ENCODE measurements at regions not wholly inside any gene's neighbourhood (a gene's known extent, or its start where the extent isn't known, plus 50 kb on each side); places are given as distances from the start of the nearest gene placed in this dataset.

GRCh38 chr2:192254444-192254843 is 59.7 kb upstream of the TMEFF2 start:
- H3K36me3 ChIP-seq (ENCODE audit: control insufficient read depth in 2 of 2, insufficient read depth in 1 of 2, low read length in 2 of 2), result no peaks in the 10 kb centered on the region
- CTCF ChIA-PET, result interaction anchor here (0.5 kb wide), 1 partner anchor 698 kb away, joined by 3 read pairs; no protein-coding TSS in a partner anchor
- no peaks in the 10 kb centered on the region for H3K9me3 ChIP-seq (ENCODE audit: control insufficient read depth, insufficient read depth, low read depth, low read length)
- no peak for TF ChIP-seq PBX3 (CRISPR knock-in tag; IDR thresholded peaks at IDR 0.05)
- TF ChIP-seq YY1 (tag by site-specific recombination; IDR thresholded peaks at IDR 0.05), result no peak
- TF ChIP-seq ZNF529 (tag by site-specific recombination; IDR thresholded peaks at IDR 0.05; ENCODE audit: insufficient replicate concordance), result no peak
- no peak for TF ChIP-seq PRDM10 (tag by site-specific recombination; IDR thresholded peaks at IDR 0.05)
- TF ChIP-seq KLF7 (tag by site-specific recombination; IDR thresholded peaks at IDR 0.05; ENCODE audit: borderline replicate concordance), result no peak
- no peak for TF ChIP-seq ZNF623 (tag by site-specific recombination; IDR thresholded peaks at IDR 0.05)
- TF ChIP-seq ZNF558 (tag by site-specific recombination; IDR thresholded peaks at IDR 0.05), result no peak
- TF ChIP-seq ZNF26 (tag by site-specific recombination; IDR thresholded peaks at IDR 0.05), result no peak
- no peaks in the 10 kb centered on the region for H3K4me1 ChIP-seq (ENCODE audit: control insufficient read depth, insufficient read depth, low read length)
- no peak overlapping the region for H3K27ac ChIP-seq (ENCODE audit: extremely low read depth, low read depth, low read length)
- POLR2A ChIA-PET, result no interaction called here
- H3K4me3 ChIP-seq (ENCODE audit: low read depth, low read length), result no peak overlapping the region

GRCh38 chr2:192253692-192254091 is 59.0 kb upstream of the TMEFF2 start:
- Histone ChIP-seq H3K9me3 (ENCODE audit: control insufficient read depth, insufficient read depth, low read depth, low read length) (no peaks in the 10 kb centered on the region), H3K27ac (ENCODE audit: extremely low read depth, low read depth, low read length) (no peak overlapping the region), H3K4me1 (ENCODE audit: control insufficient read depth, insufficient read depth, low read length) (no peaks in the 10 kb centered on the region), H3K4me3 (ENCODE audit: low read depth, low read length) (no peak overlapping the region), H3K36me3 (ENCODE audit: control insufficient read depth in 2 of 2, insufficient read depth in 1 of 2, low read length in 2 of 2) (no peaks in the 10 kb centered on the region)
- ChIA-PET CTCF (no interaction called here), POLR2A (no interaction called here)
- no peak for TF ChIP-seq ZNF692 (tag by site-specific recombination; IDR thresholded peaks at IDR 0.05)
- TF ChIP-seq ATF2 (tag by site-specific recombination; IDR thresholded peaks at IDR 0.05; ENCODE audit: low read depth), result peak; percentile 71
- no peak for TF ChIP-seq SP3 (tag by site-specific recombination; IDR thresholded peaks at IDR 0.05)
- no peak for TF ChIP-seq ZSCAN4 (tag by site-specific recombination; IDR thresholded peaks at IDR 0.05)
- TF ChIP-seq HOXC10 (CRISPR knock-in tag; IDR thresholded peaks at IDR 0.05), result no peak
- TF ChIP-seq ZNF639 (tag by site-specific recombination; IDR thresholded peaks at IDR 0.05), result no peak
- 0 out of 2 replicates have a peak, but pooled peaks have one; percentile 19 for TF ChIP-seq OSR2 (tag by site-specific recombination; IDR thresholded peaks at IDR 0.05)
